ENCODE measurements at regions not wholly inside any gene's neighbourhood (a gene's known extent, or its start where the extent isn't known, plus 50 kb on each side); places are given as distances from the start of the nearest gene placed in this dataset.
"Not testable (repeated sequence)": the region's sequence is repeated elsewhere in the genome, so short reads cannot be mapped to it uniquely, and the experiment has no call there.

DNA sequence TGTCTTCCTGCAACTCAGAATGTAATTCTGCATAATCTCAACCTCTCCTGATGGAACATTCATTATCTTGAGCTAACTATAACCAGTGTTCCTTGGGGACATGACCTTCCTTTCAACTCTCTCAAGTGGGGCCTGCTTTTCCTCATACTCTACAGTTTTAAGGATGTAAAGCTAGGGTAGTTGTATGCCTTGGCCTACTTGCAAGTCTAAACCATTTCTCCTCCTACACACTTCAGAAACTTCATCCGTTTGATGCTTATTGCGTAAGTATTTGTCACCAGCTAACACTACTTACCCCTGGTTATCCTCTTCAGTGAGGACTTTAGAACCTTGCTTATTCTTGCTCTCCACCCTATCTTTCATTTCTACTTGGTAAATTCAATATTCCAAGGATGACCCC is 548.9 kb downstream of the HINT1 start:
- H4K20me1 ChIP-seq (ENCODE audit: insufficient read depth, poor library complexity, severe bottlenecking): no peaks in the 10 kb centered on the region
- H3K4me2 ChIP-seq: no peak overlapping the region
- H3K36me3 ChIP-seq (replicated peaks; ENCODE audit: insufficient read depth, low read depth): no peaks in the 10 kb centered on the region
- no peaks in the 10 kb centered on the region for H3K9me3 ChIP-seq (ENCODE audit: low read depth)
- no peak for DNase-seq (ENCODE audit: low spot score)
- H2AFZ ChIP-seq: no peak overlapping the region
- no peaks in the 10 kb centered on the region for H3K9me2 ChIP-seq (replicated peaks; ENCODE audit: insufficient read depth)
- WGBS (ENCODE audit: low lambda C conversion rate, missing lambda C conversion rate): 75% methylated on average over 2 of the region's 2 CpGs
- no peaks in the 10 kb centered on the region for H3K4me1 ChIP-seq (ENCODE audit: insufficient read depth)
- H3K4me3 ChIP-seq: no peak overlapping the region
- H3K27me3 ChIP-seq: no peaks in the 10 kb centered on the region
- H3K27ac ChIP-seq: no peak overlapping the region
- TF ChIP-seq EZH2 (IDR thresholded peaks at IDR 0.05; ENCODE audit: borderline replicate concordance) (no peak), EZH2phosphoT487 (IDR thresholded peaks at IDR 0.05; ENCODE audit: low read depth, severe bottlenecking, unreplicated experiment) (no peak)
- TF ChIP-seq, protein P1, sequence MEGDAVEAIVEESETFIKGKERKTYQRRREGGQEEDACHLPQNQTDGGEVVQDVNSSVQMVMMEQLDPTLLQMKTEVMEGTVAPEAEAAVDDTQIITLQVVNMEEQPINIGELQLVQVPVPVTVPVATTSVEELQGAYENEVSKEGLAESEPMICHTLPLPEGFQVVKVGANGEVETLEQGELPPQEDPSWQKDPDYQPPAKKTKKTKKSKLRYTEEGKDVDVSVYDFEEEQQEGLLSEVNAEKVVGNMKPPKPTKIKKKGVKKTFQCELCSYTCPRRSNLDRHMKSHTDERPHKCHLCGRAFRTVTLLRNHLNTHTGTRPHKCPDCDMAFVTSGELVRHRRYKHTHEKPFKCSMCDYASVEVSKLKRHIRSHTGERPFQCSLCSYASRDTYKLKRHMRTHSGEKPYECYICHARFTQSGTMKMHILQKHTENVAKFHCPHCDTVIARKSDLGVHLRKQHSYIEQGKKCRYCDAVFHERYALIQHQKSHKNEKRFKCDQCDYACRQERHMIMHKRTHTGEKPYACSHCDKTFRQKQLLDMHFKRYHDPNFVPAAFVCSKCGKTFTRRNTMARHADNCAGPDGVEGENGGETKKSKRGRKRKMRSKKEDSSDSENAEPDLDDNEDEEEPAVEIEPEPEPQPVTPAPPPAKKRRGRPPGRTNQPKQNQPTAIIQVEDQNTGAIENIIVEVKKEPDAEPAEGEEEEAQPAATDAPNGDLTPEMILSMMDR (IDR thresholded peaks at IDR 0.05; ENCODE audit: poor library complexity): no peak
- H3K79me2 ChIP-seq: no peaks in the 10 kb centered on the region

DNA sequence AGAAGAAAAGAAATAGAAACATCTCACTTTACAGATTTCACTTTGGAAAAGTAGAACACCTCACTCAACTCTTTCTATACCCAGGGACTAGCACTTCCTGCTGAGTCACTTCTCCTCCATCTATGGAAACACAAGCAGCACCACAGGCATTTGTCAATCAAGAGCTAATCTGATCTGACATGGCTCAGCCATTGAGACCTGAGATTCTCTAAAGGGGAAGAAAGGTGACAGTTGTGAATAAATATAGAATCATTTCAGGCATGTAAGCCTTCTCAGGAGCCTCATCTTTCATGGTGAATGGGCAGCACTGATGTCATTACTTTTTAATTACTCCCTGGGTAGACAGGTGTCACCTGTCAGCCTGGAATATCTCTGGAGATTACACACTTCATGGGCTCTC is 559.8 kb downstream of the HINT1 start:
- Histone ChIP-seq H3K27ac (no peak overlapping the region), H3K4me3 (no peak overlapping the region), H3K36me3 (replicated peaks; ENCODE audit: insufficient read depth, low read depth) (no peaks in the 10 kb centered on the region), H3K4me2 (no peak overlapping the region), H2AFZ (no peak overlapping the region), H3K27me3 (no peaks in the 10 kb centered on the region), H3K9me2 (replicated peaks; ENCODE audit: insufficient read depth) (no peaks in the 10 kb centered on the region), H3K4me1 (ENCODE audit: insufficient read depth) (no peaks in the 10 kb centered on the region), H3K9me3 (ENCODE audit: low read depth) (no peaks in the 10 kb centered on the region), H4K20me1 (ENCODE audit: insufficient read depth, poor library complexity, severe bottlenecking) (no peaks in the 10 kb centered on the region), H3K79me2 (no peaks in the 10 kb centered on the region)
- TF ChIP-seq, protein P1 (IDR thresholded peaks at IDR 0.05; ENCODE audit: poor library complexity): no peak
- TF ChIP-seq EZH2phosphoT487 (IDR thresholded peaks at IDR 0.05; ENCODE audit: low read depth, severe bottlenecking, unreplicated experiment): no peak
- TF ChIP-seq EZH2 (IDR thresholded peaks at IDR 0.05; ENCODE audit: borderline replicate concordance): no peak
- DNase-seq (ENCODE audit: low spot score): no peak

DNA sequence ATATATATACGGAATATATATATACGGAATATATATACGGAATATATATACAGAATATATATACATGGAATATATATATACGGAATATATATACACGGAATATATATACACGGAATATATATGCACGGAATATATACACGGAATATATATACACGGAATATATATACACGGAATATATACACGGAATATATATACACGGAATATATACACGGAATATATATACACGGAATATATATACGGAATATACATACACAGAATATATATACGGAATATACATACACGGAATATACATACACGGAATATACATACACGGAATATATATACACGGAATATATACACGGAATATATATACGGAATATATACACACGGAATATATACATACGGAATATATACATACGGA is 568.4 kb downstream of the HINT1 start:
- not testable (repeated sequence) for H3K9me2 ChIP-seq (replicated peaks; ENCODE audit: insufficient read depth); H3K4me3 ChIP-seq; H3K4me2 ChIP-seq; H3K27me3 ChIP-seq; H3K9me3 ChIP-seq (ENCODE audit: low read depth); H2AFZ ChIP-seq; H3K79me2 ChIP-seq; H3K27ac ChIP-seq; DNase-seq (ENCODE audit: low spot score); H3K4me1 ChIP-seq (ENCODE audit: insufficient read depth); H4K20me1 ChIP-seq (ENCODE audit: insufficient read depth, poor library complexity, severe bottlenecking); H3K36me3 ChIP-seq (replicated peaks; ENCODE audit: insufficient read depth, low read depth)
- WGBS (ENCODE audit: low lambda C conversion rate, missing lambda C conversion rate): 89% methylated on average over 25 of the region's 25 CpGs

DNA sequence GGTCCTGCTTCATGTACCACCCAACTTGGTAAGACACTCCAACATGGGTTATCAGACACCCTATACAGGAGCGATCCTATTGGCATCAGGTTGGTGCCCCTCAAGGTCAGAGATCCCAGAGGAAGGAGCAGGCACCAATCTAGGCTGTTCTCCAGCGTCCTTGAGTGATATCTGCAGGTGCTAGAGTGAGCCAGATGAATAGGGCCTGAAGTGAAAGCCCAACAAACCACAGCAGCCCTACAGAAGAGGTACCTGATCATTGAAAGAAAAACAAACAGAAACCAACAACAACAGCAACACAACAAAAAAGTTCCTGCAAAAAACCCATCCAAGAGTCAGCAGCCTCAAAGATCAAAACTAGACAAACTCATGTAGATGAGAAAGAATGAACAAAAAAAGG is 584.8 kb downstream of the HINT1 start:
- Histone ChIP-seq H3K27ac (no peak overlapping the region), H2AFZ (no peak overlapping the region), H3K4me1 (ENCODE audit: insufficient read depth) (no peaks in the 10 kb centered on the region), H3K4me2 (no peak overlapping the region), H4K20me1 (ENCODE audit: insufficient read depth, poor library complexity, severe bottlenecking) (no peaks in the 10 kb centered on the region), H3K9me2 (replicated peaks; ENCODE audit: insufficient read depth) (no peaks in the 10 kb centered on the region), H3K36me3 (replicated peaks; ENCODE audit: insufficient read depth, low read depth) (no peaks in the 10 kb centered on the region), H3K9me3 (ENCODE audit: low read depth) (no peaks in the 10 kb centered on the region), H3K27me3 (no peaks in the 10 kb centered on the region), H3K79me2 (no peaks in the 10 kb centered on the region), H3K4me3 (no peak overlapping the region)
- DNase-seq (ENCODE audit: low spot score): no peak
- WGBS (ENCODE audit: low lambda C conversion rate, missing lambda C conversion rate): 93% methylated on average over 2 of the region's 2 CpGs
- TF ChIP-seq EZH2 (IDR thresholded peaks at IDR 0.05; ENCODE audit: borderline replicate concordance) (no peak), EZH2phosphoT487 (IDR thresholded peaks at IDR 0.05; ENCODE audit: low read depth, severe bottlenecking, unreplicated experiment) (no peak)
- TF ChIP-seq, protein P1 (IDR thresholded peaks at IDR 0.05; ENCODE audit: poor library complexity): no peak

Data from hepatocyte (in vitro differentiated cells).